Coronary artery (tissue), 2 donors: ENCODE measurements at regions not wholly inside any gene's neighbourhood (a gene's known extent, or its start where the extent isn't known, plus 50 kb on each side); places are given as distances from the start of the nearest gene placed in this dataset.
"Not testable (repeated sequence)": the region's sequence is repeated elsewhere in the genome, so short reads cannot be mapped to it uniquely, and the experiment has no call there.

Experiments used
- DNase-seq: peaks from one replicate; pipeline ENCODE4 v3.0.0-alpha.2; 2017; ENCODE audit warnings: low spot score
- H3K27ac ChIP-seq, 2 donors: fragments of 200-600 bp; sonication (generic); one replicate each; pipeline ENCODE4 v1.5.1; 2016 to 2019
- H3K4me3 ChIP-seq: fragments of 200-600 bp; sonication (generic); 2 replicates; pipeline ENCODE4 v1.5.1; 2016; ENCODE audit warnings: mild to moderate bottlenecking, moderate library complexity
- CTCF ChIP-seq: fragments of 200-600 bp; sonication (generic); IDR thresholded peaks from one replicate; pipeline ENCODE4 v1.5.1; 2019; ENCODE audit warnings: antibody characterized with exemption

- Histone ChIP-seq H3K27ac (no peak overlapping the region), H3K4me3 (no peak overlapping the region)
- no peak for DNase-seq
- no peak for TF ChIP-seq CTCF
Observed at GRCh38 chr4:130029442-130029841, 933.5 kb downstream of the C4orf33 start.

GRCh38 chr4:130031858-130032257 is 935.9 kb downstream of the C4orf33 start:
- no peak for TF ChIP-seq CTCF
- Histone ChIP-seq H3K27ac (no peak overlapping the region), H3K4me3 (no peak overlapping the region)
- no peak for DNase-seq

- H3K27ac ChIP-seq, H3K4me3 ChIP-seq, DNase-seq: not testable (repeated sequence)
Observed at GRCh38 chr4:130033657-130034056, 937.7 kb downstream of the C4orf33 start.

GRCh38 chr4:130034876-130035275 is 938.9 kb downstream of the C4orf33 start:
- no peak for DNase-seq
- no peak for TF ChIP-seq CTCF
- Histone ChIP-seq H3K4me3 (no peak overlapping the region), H3K27ac (no peak overlapping the region)

GRCh38 chr4:130035391-130035790 is 939.4 kb downstream of the C4orf33 start:
- no peak overlapping the region for H3K4me3 ChIP-seq
- H3K27ac ChIP-seq = no peak overlapping the region
- DNase-seq = no peak
- TF ChIP-seq CTCF = no peak

GRCh38 chr4:130037866-130038265 is 941.9 kb downstream of the C4orf33 start:
- not testable (repeated sequence) for H3K27ac ChIP-seq, H3K4me3 ChIP-seq, DNase-seq

GRCh38 chr4:130038540-130038939 is 942.6 kb downstream of the C4orf33 start:
- H3K27ac ChIP-seq, H3K4me3 ChIP-seq, DNase-seq: not testable (repeated sequence)

GRCh38 chr4:130043732-130044160 is 947.8 kb downstream of the C4orf33 start:
- Histone ChIP-seq H3K4me3 (no peak overlapping the region), H3K27ac (no peak overlapping the region)
- TF ChIP-seq CTCF = no peak
- no peak for DNase-seq

- DNase-seq = no peak
- H3K27ac ChIP-seq = no peak overlapping the region
- no peak for TF ChIP-seq CTCF
- no peak overlapping the region for H3K4me3 ChIP-seq
Observed at GRCh38 chr4:130044788-130045531, 949.0 kb downstream of the C4orf33 start.
